Ovary (tissue), 3 donors: ENCODE measurements at regions not wholly inside any gene's neighbourhood (a gene's known extent, or its start where the extent isn't known, plus 50 kb on each side); places are given as distances from the start of the nearest gene placed in this dataset.

Source experiments
- POLR2A ChIP-seq: fragments of 450-650 bp; IDR thresholded peaks from one replicate; pipeline ENCODE4 v1.6.1; 2017; ENCODE audit warnings: antibody characterized with exemption, mild to moderate bottlenecking, moderate library complexity
- TF ChIP-seq, protein P1 (sequence below), 3 donors: fragments of 450-650 bp in 2 of 3; fragments of 200-600 bp in 1 of 3; IDR thresholded peaks; one replicate each; pipeline versions ENCODE4 v1.5.1 to v1.8.0; 2016 to 2022; ENCODE audit warnings: antibody characterized with exemption in 3 of 3, mild to moderate bottlenecking in 1 of 3
- donor health status: DM: no; HTN: no; CAD: no.

GRCh38 chr14:87628129-87628528 is 364.9 kb downstream of the GALC start:
- no peak for TF ChIP-seq POLR2A
- TF ChIP-seq, protein P1, sequence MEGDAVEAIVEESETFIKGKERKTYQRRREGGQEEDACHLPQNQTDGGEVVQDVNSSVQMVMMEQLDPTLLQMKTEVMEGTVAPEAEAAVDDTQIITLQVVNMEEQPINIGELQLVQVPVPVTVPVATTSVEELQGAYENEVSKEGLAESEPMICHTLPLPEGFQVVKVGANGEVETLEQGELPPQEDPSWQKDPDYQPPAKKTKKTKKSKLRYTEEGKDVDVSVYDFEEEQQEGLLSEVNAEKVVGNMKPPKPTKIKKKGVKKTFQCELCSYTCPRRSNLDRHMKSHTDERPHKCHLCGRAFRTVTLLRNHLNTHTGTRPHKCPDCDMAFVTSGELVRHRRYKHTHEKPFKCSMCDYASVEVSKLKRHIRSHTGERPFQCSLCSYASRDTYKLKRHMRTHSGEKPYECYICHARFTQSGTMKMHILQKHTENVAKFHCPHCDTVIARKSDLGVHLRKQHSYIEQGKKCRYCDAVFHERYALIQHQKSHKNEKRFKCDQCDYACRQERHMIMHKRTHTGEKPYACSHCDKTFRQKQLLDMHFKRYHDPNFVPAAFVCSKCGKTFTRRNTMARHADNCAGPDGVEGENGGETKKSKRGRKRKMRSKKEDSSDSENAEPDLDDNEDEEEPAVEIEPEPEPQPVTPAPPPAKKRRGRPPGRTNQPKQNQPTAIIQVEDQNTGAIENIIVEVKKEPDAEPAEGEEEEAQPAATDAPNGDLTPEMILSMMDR (IDR thresholded peaks at IDR 0.05), result no peak
